ENCODE measurements at regions not wholly inside any gene's neighbourhood (a gene's known extent, or its start where the extent isn't known, plus 50 kb on each side); places are given as distances from the start of the nearest gene placed in this dataset.

DNA sequence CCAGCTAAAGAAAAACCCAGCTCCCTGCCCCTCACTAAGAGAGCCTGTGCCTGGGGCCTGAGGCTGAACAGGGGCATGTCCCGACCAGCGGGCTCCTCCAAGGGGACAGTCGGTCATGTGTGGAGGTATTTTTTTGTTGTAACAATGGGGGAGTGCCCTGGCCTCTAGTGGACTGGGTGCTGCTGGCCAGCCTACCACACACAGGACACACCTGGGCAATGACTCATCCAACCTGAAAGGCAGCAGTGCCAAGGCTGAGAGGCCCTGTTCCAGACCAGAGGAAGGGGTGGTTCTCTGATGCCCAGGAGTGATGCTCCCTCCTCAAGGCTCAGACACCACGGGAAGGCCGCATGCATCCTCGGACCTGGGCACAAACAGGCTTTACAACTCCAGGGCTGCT is 181.5 kb downstream of the OLFM1 start:
- 96 to 100% methylated on average over 4 to 5 of the region's 6 CpGs for WGBS, 2 experiments (ENCODE audit: insufficient coverage in 2 of 2)
- no peaks in the 10 kb centered on the region for H3K4me1 ChIP-seq (ENCODE audit: control insufficient read depth, insufficient read depth, low read length, poor library complexity, severe bottlenecking)
- no peaks in the 10 kb centered on the region for H3K36me3 ChIP-seq (ENCODE audit: control insufficient read depth, insufficient read depth, low read length)

DNA sequence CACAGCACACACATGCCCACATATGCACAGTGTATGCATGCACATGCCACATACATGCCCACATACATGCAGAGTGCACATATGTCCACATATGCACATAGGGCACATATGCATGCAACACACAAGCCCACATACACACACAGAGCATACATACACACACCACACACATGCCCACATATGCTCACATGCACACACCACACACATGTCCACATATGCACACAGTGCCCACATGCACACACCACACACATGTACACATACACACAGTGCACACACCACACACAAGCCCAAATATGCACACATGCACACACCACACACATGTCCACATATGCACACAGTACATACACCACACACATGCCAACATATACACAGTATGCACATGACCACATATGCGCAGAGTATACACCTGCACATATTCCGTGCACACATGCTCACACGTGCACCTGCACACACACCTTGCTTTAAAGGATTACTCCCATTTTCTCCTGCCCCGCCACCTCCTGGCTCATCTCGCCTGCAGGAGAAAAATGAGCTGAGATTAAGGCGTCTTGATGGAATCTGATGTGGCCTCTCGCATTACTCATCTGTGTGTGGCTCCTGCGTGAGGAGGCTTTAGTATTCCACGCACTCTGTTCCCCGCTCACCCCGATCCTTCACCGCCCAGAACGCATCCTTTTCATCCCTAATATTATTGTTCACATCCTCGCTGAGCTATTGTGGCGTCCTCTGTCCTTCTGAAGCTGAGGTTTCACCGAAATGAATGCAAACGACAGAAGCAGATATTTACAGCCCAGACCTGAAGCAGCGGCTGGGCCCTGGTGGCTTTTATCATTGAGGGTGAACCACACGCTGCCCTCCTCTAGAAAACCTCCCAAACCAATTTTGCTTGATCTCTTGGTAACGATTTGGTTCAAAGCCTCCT is 182.7 kb downstream of the OLFM1 start:
- Histone ChIP-seq H3K27ac (ENCODE audit: low read depth, low read length, severe bottlenecking) (no peak overlapping the region), H3K4me1 (ENCODE audit: control insufficient read depth, insufficient read depth, low read length, poor library complexity, severe bottlenecking) (no peaks in the 10 kb centered on the region), H3K36me3 (ENCODE audit: control insufficient read depth, insufficient read depth, low read length) (no peaks in the 10 kb centered on the region), H3K9me3 (ENCODE audit: control insufficient read depth, low read length) (no peaks in the 10 kb centered on the region), H3K4me3 (ENCODE audit: extremely low read depth, insufficient read depth, low read length, poor library complexity, severe bottlenecking) (no peak overlapping the region)
- 89 to 90% methylated on average over 20 of the region's 20 CpGs for WGBS, 2 experiments (ENCODE audit: insufficient coverage in 2 of 2)

More for the DNA sequence above, 181.5 kb downstream of the OLFM1 start:
- Histone ChIP-seq H3K9me3 (ENCODE audit: control insufficient read depth, low read length) (no peaks in the 10 kb centered on the region), H3K27ac (ENCODE audit: low read depth, low read length, severe bottlenecking) (no peak overlapping the region), H3K4me3 (ENCODE audit: extremely low read depth, insufficient read depth, low read length, poor library complexity, severe bottlenecking) (no peak overlapping the region)

DNA sequence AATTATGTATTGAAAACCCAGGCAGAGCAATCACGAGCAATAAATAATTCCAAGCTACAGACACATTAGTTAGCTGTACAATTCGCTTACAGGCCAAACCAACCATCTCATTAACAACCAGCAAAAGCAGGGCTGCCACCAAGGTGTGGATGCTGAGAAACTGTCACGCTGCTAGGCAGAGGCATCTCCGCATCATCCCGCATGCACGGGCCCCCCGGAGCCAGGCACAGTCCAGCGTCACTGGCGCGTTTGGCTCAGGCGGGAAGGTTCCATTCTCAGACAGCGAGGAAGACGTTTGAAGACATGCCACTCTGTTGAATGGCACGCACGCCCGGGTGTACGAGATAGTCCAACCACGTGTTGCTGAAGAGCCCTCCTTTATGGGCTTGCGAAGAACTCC is 184.0 kb downstream of the OLFM1 start:
- Histone ChIP-seq H3K36me3 (ENCODE audit: control insufficient read depth, insufficient read depth, low read length) (no peaks in the 10 kb centered on the region), H3K9me3 (ENCODE audit: control insufficient read depth, low read length) (no peaks in the 10 kb centered on the region), H3K4me3 (ENCODE audit: extremely low read depth, insufficient read depth, low read length, poor library complexity, severe bottlenecking) (no peak overlapping the region), H3K4me1 (ENCODE audit: control insufficient read depth, insufficient read depth, low read length, poor library complexity, severe bottlenecking) (no peaks in the 10 kb centered on the region), H3K27ac (ENCODE audit: low read depth, low read length, severe bottlenecking) (no peak overlapping the region)
- WGBS, 2 experiments (ENCODE audit: insufficient coverage in 2 of 2) = 92 to 96% methylated on average over 17 to 18 of the region's 19 CpGs

DNA sequence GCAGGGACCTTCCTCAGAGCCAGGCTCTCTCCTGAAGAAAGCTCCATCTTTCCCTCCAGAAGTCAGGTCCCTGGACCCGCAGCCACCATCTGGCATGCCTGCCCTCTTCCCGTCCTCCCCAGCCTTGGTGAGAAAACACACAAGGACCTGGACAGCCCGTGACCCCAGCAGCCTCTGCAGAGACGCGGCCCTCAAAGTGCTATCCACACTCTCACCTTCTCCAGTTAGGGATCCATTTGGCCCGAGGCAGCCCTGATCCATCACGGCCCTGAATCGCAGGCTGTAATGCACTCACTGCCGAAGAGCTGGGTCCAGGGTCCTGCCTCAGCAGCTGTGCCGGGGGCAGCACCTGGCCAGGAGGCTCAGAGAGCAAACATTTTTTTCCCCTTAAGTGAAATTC is 185.1 kb downstream of the OLFM1 start:
- 88 to 96% methylated on average over 10 of the region's 10 CpGs for WGBS, 2 experiments (ENCODE audit: insufficient coverage in 2 of 2)
- Histone ChIP-seq H3K9me3 (ENCODE audit: control insufficient read depth, low read length) (no peaks in the 10 kb centered on the region), H3K27ac (ENCODE audit: low read depth, low read length, severe bottlenecking) (no peak overlapping the region), H3K4me1 (ENCODE audit: control insufficient read depth, insufficient read depth, low read length, poor library complexity, severe bottlenecking) (no peaks in the 10 kb centered on the region), H3K4me3 (ENCODE audit: extremely low read depth, insufficient read depth, low read length, poor library complexity, severe bottlenecking) (no peak overlapping the region), H3K36me3 (ENCODE audit: control insufficient read depth, insufficient read depth, low read length) (no peaks in the 10 kb centered on the region)

DNA sequence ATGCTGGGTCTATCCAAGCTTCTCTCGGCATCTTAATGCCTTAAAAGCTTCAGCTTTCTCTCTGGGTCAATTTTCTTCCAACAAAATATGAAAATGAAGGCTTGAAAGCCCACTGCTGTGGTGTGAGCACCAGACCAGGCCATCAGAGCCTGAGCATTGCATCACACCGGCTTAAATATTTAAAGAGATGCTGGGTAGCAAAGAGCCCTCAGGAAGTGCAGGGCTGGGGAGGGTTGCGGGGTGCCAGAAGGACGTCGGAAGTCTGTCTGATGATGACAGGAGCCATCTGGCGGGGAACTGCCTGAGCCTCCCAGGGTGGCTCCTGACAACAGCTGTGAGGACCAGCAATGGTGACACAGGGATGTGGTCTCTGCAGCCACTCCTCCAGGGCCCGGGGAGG is 185.5 kb downstream of the OLFM1 start:
- Histone ChIP-seq H3K4me1 (ENCODE audit: control insufficient read depth, insufficient read depth, low read length, poor library complexity, severe bottlenecking) (no peaks in the 10 kb centered on the region), H3K27ac (ENCODE audit: low read depth, low read length, severe bottlenecking) (no peak overlapping the region), H3K36me3 (ENCODE audit: control insufficient read depth, insufficient read depth, low read length) (no peaks in the 10 kb centered on the region), H3K4me3 (ENCODE audit: extremely low read depth, insufficient read depth, low read length, poor library complexity, severe bottlenecking) (no peak overlapping the region), H3K9me3 (ENCODE audit: control insufficient read depth, low read length) (no peaks in the 10 kb centered on the region)
- 91 to 95% methylated on average over 7 of the region's 7 CpGs for WGBS, 2 experiments (ENCODE audit: insufficient coverage in 2 of 2)

DNA sequence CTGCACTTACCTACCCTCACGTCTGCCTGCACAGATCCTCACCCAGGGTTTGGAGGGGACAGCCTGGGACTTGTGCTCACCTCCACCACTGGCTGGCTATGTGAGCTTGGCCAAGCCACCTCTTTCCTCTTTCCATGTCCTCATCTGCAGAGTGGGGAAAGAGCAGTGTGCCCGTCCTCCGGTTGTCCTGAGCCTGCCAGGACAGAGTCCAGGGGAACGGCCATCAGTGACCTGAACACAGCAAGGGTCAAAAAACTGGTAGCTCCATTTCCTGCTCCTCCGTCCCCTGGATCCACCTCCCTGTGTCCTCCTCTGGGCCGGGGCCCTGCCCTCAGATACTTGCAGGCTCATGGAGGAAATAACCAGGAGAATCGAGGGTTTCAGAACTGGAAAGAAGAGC is 187.7 kb downstream of the OLFM1 start:
- Histone ChIP-seq H3K9me3 (ENCODE audit: control insufficient read depth, low read length) (no peaks in the 10 kb centered on the region), H3K27ac (ENCODE audit: low read depth, low read length, severe bottlenecking) (no peak overlapping the region), H3K4me1 (ENCODE audit: control insufficient read depth, insufficient read depth, low read length, poor library complexity, severe bottlenecking) (no peaks in the 10 kb centered on the region), H3K4me3 (ENCODE audit: extremely low read depth, insufficient read depth, low read length, poor library complexity, severe bottlenecking) (no peak overlapping the region), H3K36me3 (ENCODE audit: control insufficient read depth, insufficient read depth, low read length) (no peaks in the 10 kb centered on the region)
- 89 to 97% methylated on average over 5 to 7 of the region's 7 CpGs for WGBS, 2 experiments (ENCODE audit: insufficient coverage in 2 of 2)

DNA sequence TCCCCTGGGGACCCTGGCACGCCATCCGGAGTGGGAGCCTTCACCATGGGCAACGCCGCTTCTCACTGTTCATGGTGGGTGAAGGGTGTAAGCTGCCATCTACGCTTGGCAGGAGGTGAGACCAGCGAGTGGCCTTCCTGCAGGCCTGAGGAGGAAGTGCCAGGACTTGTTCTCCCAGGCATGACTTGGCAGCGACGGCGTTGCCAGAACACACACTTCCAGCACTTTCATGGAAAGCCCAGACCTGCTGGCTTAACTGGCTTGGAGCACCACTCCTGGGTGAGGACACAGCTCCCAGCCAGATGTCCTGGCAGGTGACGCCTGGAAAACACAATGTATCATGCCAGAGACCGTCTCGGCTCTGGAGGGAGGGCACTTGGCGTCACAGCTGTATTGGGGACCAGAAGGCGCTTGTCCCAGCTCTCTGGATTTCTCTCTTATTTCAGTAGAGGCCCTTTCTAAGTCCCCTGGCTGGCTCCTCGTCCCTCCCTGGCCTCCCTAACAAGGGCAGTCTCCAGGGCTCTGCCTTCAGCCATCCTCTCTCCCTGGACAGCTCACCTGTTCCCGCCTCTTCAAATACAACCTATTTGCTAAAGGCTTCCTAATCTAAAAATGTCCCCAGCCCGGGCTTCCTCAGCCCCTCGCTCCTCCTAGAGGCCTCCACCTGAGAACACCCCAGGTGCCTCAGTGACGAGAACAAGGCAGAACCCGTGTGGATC is 188.3 kb downstream of the OLFM1 start:
- WGBS, 2 experiments (ENCODE audit: insufficient coverage in 2 of 2) = 91 to 95% methylated on average over 18 to 20 of the region's 20 CpGs

DNA sequence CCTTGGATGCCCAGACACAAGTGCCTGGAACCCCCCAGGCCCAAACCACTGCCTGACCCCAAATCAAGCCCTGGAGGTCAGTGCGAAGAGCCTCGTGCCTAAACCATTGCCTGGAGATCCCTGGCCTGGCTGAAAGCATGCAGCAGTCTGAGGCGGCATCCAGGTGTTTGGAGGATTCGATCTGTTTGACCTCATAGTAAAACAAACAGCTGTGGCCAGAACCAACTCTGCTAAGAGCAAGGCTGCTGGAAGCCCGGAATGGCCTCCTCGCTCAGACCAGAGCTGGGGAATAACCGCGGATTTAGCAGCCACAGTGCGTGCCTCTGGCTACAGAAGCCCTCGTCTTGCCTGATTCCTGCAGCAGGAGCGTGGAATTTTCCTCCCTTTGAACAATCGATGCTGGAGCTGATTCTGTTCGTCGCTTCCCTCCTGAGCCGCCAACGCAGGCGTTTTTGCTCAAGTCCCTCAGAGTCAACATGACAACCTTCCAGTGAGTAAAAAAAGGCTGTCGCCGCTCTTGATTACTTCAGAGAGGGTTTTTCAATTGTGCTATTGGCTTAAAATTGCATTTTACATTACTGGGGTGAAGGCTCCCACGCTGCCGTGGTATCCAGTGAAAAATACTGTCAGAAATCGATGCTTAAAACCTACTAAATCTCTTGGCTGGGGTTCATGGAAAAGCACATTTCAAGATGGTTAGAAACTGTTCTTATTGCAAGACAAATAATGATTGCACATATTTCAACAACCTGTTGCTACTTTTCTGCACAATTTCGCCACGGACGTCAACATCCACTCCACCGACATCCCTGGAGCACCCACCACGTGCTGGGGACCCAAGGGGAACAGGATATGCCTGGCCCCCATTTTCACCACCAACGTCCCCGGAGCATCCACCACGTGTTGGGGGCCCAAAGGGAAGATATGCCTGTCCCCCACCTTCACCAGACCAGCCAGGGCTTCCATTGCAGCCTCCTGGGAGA is 190.0 kb downstream of the OLFM1 start:
- Histone ChIP-seq H3K9me3 (ENCODE audit: control insufficient read depth, low read length) (no peaks in the 10 kb centered on the region), H3K4me3 (ENCODE audit: extremely low read depth, insufficient read depth, low read length, poor library complexity, severe bottlenecking) (no peak overlapping the region), H3K27ac (ENCODE audit: low read depth, low read length, severe bottlenecking) (no peak overlapping the region), H3K4me1 (ENCODE audit: control insufficient read depth, insufficient read depth, low read length, poor library complexity, severe bottlenecking) (no peaks in the 10 kb centered on the region), H3K36me3 (ENCODE audit: control insufficient read depth, insufficient read depth, low read length) (no peaks in the 10 kb centered on the region)
- 88 to 90% methylated on average over 21 to 25 of the region's 30 CpGs for WGBS, 2 experiments (ENCODE audit: insufficient coverage in 2 of 2)

More for the DNA sequence above, 188.3 kb downstream of the OLFM1 start:
- H3K27ac ChIP-seq (ENCODE audit: low read depth, low read length, severe bottlenecking) = no peak overlapping the region
- H3K9me3 ChIP-seq (ENCODE audit: control insufficient read depth, low read length) = no peaks in the 10 kb centered on the region
- no peak overlapping the region for H3K4me3 ChIP-seq (ENCODE audit: extremely low read depth, insufficient read depth, low read length, poor library complexity, severe bottlenecking)
- H3K36me3 ChIP-seq (ENCODE audit: control insufficient read depth, insufficient read depth, low read length) = no peaks in the 10 kb centered on the region
- no peaks in the 10 kb centered on the region for H3K4me1 ChIP-seq (ENCODE audit: control insufficient read depth, insufficient read depth, low read length, poor library complexity, severe bottlenecking)

DNA sequence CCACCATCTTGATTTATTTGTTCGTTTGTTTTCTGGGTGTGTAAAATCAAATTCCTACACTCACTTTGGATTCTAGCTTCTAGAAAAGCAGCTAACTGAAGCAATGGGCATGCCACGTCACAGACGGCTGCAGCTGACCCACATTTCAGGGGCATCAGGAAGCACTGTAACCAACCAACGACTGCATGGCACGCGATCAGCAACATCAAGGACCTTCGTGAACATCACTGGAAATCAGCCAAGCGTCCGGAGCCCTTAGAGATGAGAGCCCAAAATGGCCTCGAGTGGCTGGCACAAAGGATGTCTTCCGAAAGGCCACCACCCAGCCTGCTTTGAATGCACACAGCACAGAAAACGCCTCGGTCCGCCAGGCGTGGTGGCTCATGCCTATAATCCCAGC is 191.1 kb downstream of the OLFM1 start:
- Histone ChIP-seq H3K9me3 (ENCODE audit: control insufficient read depth, low read length) (no peaks in the 10 kb centered on the region), H3K4me1 (ENCODE audit: control insufficient read depth, insufficient read depth, low read length, poor library complexity, severe bottlenecking) (no peaks in the 10 kb centered on the region), H3K4me3 (ENCODE audit: extremely low read depth, insufficient read depth, low read length, poor library complexity, severe bottlenecking) (no peak overlapping the region), H3K36me3 (ENCODE audit: control insufficient read depth, insufficient read depth, low read length) (no peaks in the 10 kb centered on the region), H3K27ac (ENCODE audit: low read depth, low read length, severe bottlenecking) (no peak overlapping the region)
- WGBS, 2 experiments (ENCODE audit: insufficient coverage in 2 of 2) = 92 to 94% methylated on average over 14 of the region's 15 CpGs

DNA sequence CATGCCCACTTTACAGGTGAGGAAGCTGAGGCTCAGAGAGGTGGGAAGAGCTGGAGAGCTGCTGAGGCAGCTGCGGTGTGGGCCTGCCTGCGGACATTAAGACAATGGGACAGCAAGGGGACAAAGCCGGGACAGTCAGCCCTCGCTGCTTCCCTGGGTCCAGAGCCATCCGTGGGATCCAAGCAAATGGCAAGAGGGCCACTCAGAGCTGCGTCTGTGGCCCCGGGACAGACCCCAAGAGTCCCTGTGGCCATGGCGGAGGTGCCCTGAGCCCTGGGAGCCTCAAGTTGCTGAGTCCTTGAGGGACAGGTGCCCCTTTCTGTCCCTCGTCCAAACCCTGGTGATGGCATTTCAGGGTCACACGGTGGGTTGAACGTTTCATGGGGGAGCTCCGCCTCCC is 191.9 kb downstream of the OLFM1 start:
- H3K36me3 ChIP-seq (ENCODE audit: control insufficient read depth, insufficient read depth, low read length) = no peaks in the 10 kb centered on the region
- no peak overlapping the region for H3K4me3 ChIP-seq (ENCODE audit: extremely low read depth, insufficient read depth, low read length, poor library complexity, severe bottlenecking)
- H3K9me3 ChIP-seq (ENCODE audit: control insufficient read depth, low read length) = no peaks in the 10 kb centered on the region
- H3K27ac ChIP-seq (ENCODE audit: low read depth, low read length, severe bottlenecking) = no peak overlapping the region
- H3K4me1 ChIP-seq (ENCODE audit: control insufficient read depth, insufficient read depth, low read length, poor library complexity, severe bottlenecking) = no peaks in the 10 kb centered on the region
- 87 to 90% methylated on average over 10 to 12 of the region's 12 CpGs for WGBS, 2 experiments (ENCODE audit: insufficient coverage in 2 of 2)
